C4-2B (cell line): ENCODE measurements at regions not wholly inside any gene's neighbourhood (a gene's known extent, or its start where the extent isn't known, plus 50 kb on each side); places are given as distances from the start of the nearest gene placed in this dataset.

Source experiments
- ZFX ChIP-seq: fragments of 450-650 bp; IDR thresholded peaks from 2 replicates; pipeline ENCODE4 v1.6.1; 2017
- TF ChIP-seq, protein P1 (sequence below): fragments of 450-650 bp; conservative IDR thresholded peaks from 2 replicates; pipeline ENCODE4 v1.5.1; 2017; ENCODE audit warnings: mild to moderate bottlenecking

DNA sequence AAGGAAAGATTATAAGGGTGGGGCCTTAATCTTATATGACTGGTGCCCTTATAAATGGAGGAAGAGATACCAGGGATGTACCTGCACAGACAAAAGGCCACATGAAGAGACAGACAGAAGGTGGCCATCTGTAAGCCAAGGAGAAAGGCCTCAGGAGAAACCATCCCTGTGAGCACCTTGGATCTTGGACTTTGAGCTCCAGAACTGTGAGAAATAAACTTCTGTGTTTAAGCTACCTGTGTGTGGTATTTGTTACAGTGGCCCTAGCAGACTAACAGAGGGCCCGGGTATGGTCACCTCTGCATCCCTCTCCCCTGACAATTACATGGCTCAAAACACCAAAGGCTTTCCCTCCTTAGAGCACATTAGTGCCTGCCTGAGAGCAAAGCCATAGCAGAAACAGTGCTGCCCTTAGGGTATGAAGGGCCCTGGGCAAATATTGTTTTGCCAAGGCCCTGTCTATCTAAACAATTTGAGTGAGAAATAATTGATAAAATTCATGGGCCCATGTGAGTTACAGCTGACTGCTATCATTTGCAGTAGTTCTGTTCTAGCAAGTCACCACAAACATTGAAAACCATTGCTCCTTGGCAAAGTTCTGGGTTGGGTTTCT lies 109.3 kb upstream of the MYCN start:
- TF ChIP-seq, protein P1, sequence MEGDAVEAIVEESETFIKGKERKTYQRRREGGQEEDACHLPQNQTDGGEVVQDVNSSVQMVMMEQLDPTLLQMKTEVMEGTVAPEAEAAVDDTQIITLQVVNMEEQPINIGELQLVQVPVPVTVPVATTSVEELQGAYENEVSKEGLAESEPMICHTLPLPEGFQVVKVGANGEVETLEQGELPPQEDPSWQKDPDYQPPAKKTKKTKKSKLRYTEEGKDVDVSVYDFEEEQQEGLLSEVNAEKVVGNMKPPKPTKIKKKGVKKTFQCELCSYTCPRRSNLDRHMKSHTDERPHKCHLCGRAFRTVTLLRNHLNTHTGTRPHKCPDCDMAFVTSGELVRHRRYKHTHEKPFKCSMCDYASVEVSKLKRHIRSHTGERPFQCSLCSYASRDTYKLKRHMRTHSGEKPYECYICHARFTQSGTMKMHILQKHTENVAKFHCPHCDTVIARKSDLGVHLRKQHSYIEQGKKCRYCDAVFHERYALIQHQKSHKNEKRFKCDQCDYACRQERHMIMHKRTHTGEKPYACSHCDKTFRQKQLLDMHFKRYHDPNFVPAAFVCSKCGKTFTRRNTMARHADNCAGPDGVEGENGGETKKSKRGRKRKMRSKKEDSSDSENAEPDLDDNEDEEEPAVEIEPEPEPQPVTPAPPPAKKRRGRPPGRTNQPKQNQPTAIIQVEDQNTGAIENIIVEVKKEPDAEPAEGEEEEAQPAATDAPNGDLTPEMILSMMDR, result no peak
- no peak for TF ChIP-seq ZFX
